ENCODE measurements at regions not wholly inside any gene's neighbourhood (a gene's known extent, or its start where the extent isn't known, plus 50 kb on each side); places are given as distances from the start of the nearest gene placed in this dataset.

DNA sequence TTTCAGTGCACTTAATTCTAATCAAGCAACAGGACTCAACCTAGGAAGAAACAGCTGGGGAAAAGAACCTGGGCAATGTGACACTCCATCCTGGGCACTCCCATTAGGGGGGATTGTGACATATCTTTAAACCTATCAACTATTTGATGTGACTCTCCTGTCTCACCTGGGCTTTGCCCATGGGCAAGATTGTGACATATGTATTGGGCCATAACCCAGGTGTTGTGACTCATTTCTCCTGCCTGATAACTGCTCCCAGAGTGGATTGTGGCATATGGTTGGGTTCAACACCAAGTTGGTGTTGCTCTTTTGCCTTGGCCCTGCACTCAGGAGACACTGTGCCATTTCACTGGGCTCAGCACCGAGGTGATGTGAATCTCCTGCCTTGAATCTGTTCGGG, 82.6 kb downstream of the ZNF723 start:
- Mint-ChIP-seq H3K9me3 (peaks cover 40% of the 10 kb centered on the region), H3K36me3 (ENCODE audit: low read depth) (no peaks in the 10 kb centered on the region), H3K27me3 (no peaks in the 10 kb centered on the region), H3K4me1 (ENCODE audit: low read depth) (no peaks in the 10 kb centered on the region), H3K4me3 (no peak overlapping the region), H3K27ac (no peak overlapping the region)
- DNase-seq: no peak

DNA sequence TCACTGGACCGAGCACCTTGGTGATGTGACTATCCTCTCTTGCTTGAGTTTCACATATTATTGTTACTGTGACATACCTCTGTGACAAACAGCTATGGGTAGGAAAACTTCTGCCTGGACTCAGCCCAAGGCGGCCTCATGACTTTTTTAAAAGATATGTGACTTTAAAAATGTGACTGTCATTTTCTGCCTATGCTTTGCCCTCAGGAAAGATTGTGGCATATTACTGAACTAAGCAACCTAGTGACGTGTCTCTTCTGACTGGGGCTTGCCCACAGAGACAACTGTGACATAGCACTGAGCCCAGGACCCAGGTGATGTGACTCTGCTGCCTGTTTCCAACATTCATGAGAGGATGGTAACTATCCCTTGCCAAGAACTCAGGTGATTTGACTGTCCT, 84.8 kb downstream of the ZNF728 start:
- no peaks in the 10 kb centered on the region for H3K36me3 Mint-ChIP-seq (ENCODE audit: low read depth)
- no peaks in the 10 kb centered on the region for H3K4me1 Mint-ChIP-seq (ENCODE audit: low read depth)
- no peak overlapping the region for H3K4me3 Mint-ChIP-seq
- no peak overlapping the region for H3K27ac Mint-ChIP-seq
- no peak for DNase-seq
- H3K9me3 Mint-ChIP-seq: peaks cover 51% of the 10 kb centered on the region
- H3K27me3 Mint-ChIP-seq: no peaks in the 10 kb centered on the region

DNA sequence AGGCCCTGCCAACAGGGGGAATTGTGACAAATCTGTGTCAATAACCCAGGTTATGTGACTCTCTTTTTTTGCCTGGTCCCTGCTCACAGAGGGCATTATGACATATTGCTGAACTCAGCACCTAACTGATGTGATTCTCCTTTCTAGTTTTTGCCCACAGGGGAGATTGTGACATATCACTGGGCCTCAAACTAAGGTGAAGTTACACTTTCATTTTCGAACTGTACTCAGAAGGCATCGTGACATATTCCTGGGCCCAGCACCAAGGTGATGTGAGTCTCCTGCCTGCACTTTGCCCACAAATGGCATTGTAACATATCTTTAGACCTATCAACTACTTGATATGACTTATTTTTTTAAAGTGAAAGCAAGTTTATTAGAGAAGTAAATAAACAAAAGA, 83.0 kb downstream of the ZNF728 start:
- no peaks in the 10 kb centered on the region for H3K4me1 Mint-ChIP-seq (ENCODE audit: low read depth)
- no peak overlapping the region for H3K27ac Mint-ChIP-seq
- no peaks in the 10 kb centered on the region for H3K36me3 Mint-ChIP-seq (ENCODE audit: low read depth)
- H3K27me3 Mint-ChIP-seq: no peaks in the 10 kb centered on the region
- H3K4me3 Mint-ChIP-seq: no peak overlapping the region
- H3K9me3 Mint-ChIP-seq: peaks cover 52% of the 10 kb centered on the region
- DNase-seq: no peak

All from activated T-cell treated with anti-CD3 and anti-CD28 coated beads, Interleukin-2, amount 50 U/mL, for 24 hours (primary cell).